ENCODE measurements at regions not wholly inside any gene's neighbourhood (a gene's known extent, or its start where the extent isn't known, plus 50 kb on each side); places are given as distances from the start of the nearest gene placed in this dataset.

GRCh38 chr2:136245211-136245610 is 127.3 kb upstream of the CXCR4 start:
- peaks cover 7 to 10% of the 10 kb centered on the region in 2 experiments for H3K4me1 Mint-ChIP-seq
- H2AFZ ChIP-seq (ENCODE audit: low read length), result no peak overlapping the region

More at GRCh38 chr2:136245211-136245610, 127.3 kb upstream of the CXCR4 start:
- H3K27ac ChIP-seq (ENCODE audit: insufficient read length, low read depth, low read length), result no peak overlapping the region
- no peaks in the 10 kb centered on the region for H3K27me3 ChIP-seq (ENCODE audit: insufficient read depth, low read length)
- no peak overlapping the region for H4K91ac ChIP-seq (ENCODE audit: insufficient read length, low read depth, low read length)
- H2BK5ac ChIP-seq (ENCODE audit: insufficient read length, low read length), result no peak overlapping the region
- H2BK20ac ChIP-seq (ENCODE audit: low read depth, low read length, poor library complexity, severe bottlenecking), result no peak overlapping the region
- H3K4ac ChIP-seq (ENCODE audit: low read depth, low read length), result no peak overlapping the region
- no peak overlapping the region for H3K23ac ChIP-seq (ENCODE audit: insufficient read length, low read depth, low read length)
- no peak overlapping the region for H4K5ac ChIP-seq (ENCODE audit: insufficient read length, low read depth, low read length)
- no peak for DNase-seq
- no peak overlapping the region for H3K56ac ChIP-seq (ENCODE audit: insufficient read length, low read depth, low read length)
- H3K9ac ChIP-seq (ENCODE audit: extremely low read depth, insufficient read length, low read length), result no peak overlapping the region
- no peak overlapping the region for H3T11ph ChIP-seq (ENCODE audit: low read length)
- Mint-ChIP-seq H3K36me3 (ENCODE audit: insufficient read depth in 1 of 3, low read depth in 3 of 3) (no peaks in the 10 kb centered on the region), H3K27me3 (ENCODE audit: low read depth) (no peaks in the 10 kb centered on the region; the same call in 1 of the 2 replicates), H3K4me3 (no peak overlapping the region), H3K27ac (peak overlapping the region in 1 of 3 experiments; percentile 4; a peak in 1 of 7 replicates), H3K9me3 (no peaks in the 10 kb centered on the region)
- no peaks in the 10 kb centered on the region for H3K4me1 ChIP-seq (ENCODE audit: insufficient read depth, low read length)
- no peak overlapping the region for H4K8ac ChIP-seq (replicated peaks; ENCODE audit: insufficient read length, low read depth, low read length)
- H3K4me2 ChIP-seq (ENCODE audit: insufficient read depth, insufficient read length, low read length), result no peak overlapping the region
- no peak overlapping the region; the same call in 1 of the 2 replicates for H2BK15ac ChIP-seq (ENCODE audit: low read depth, low read length)
- no peak overlapping the region for H2BK12ac ChIP-seq (ENCODE audit: insufficient read length, low read depth, low read length)
- no peak overlapping the region; the same call in 1 of the 2 replicates for H3K14ac ChIP-seq (ENCODE audit: insufficient read depth, low read length)
- no peaks in the 10 kb centered on the region for H4K20me1 ChIP-seq (ENCODE audit: control insufficient read depth, insufficient read depth, insufficient read length)
- no CpG with 5 or more reads among the region's 8 CpGs for WGBS (ENCODE audit: extremely low coverage, insufficient read length, low lambda C conversion rate)
- no peaks in the 10 kb centered on the region for H3K9me3 ChIP-seq (ENCODE audit: control insufficient read depth, low read depth, low read length)
- H2AK5ac ChIP-seq (ENCODE audit: insufficient read length, low read length), result no peak overlapping the region
- H3K18ac ChIP-seq (ENCODE audit: insufficient read length, low read depth, low read length), result no peak overlapping the region
- TF ChIP-seq, protein P1, sequence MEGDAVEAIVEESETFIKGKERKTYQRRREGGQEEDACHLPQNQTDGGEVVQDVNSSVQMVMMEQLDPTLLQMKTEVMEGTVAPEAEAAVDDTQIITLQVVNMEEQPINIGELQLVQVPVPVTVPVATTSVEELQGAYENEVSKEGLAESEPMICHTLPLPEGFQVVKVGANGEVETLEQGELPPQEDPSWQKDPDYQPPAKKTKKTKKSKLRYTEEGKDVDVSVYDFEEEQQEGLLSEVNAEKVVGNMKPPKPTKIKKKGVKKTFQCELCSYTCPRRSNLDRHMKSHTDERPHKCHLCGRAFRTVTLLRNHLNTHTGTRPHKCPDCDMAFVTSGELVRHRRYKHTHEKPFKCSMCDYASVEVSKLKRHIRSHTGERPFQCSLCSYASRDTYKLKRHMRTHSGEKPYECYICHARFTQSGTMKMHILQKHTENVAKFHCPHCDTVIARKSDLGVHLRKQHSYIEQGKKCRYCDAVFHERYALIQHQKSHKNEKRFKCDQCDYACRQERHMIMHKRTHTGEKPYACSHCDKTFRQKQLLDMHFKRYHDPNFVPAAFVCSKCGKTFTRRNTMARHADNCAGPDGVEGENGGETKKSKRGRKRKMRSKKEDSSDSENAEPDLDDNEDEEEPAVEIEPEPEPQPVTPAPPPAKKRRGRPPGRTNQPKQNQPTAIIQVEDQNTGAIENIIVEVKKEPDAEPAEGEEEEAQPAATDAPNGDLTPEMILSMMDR (conservative IDR thresholded peaks at IDR 0.05), result no peak
- no peaks in the 10 kb centered on the region for H3K79me2 ChIP-seq (ENCODE audit: insufficient read depth, low read length)
- H3K79me1 ChIP-seq (ENCODE audit: insufficient read depth, low read depth, low read length, poor library complexity, severe bottlenecking), result no peaks in the 10 kb centered on the region
- no peaks in the 10 kb centered on the region for H3K23me2 ChIP-seq (ENCODE audit: insufficient read length, low read depth, low read length, poor library complexity, severe bottlenecking)
- H2BK120ac ChIP-seq (ENCODE audit: low read depth, low read length, poor library complexity, severe bottlenecking), result no peak overlapping the region
